ENCODE measurements at regions not wholly inside any gene's neighbourhood (a gene's known extent, or its start where the extent isn't known, plus 50 kb on each side); places are given as distances from the start of the nearest gene placed in this dataset.

GRCh38 chr4:123522646-123523045, 126.1 kb downstream of the SPRY1 start:
- no peak for TF ChIP-seq POLR2A (IDR thresholded peaks at IDR 0.05)
- TF ChIP-seq, protein P1, sequence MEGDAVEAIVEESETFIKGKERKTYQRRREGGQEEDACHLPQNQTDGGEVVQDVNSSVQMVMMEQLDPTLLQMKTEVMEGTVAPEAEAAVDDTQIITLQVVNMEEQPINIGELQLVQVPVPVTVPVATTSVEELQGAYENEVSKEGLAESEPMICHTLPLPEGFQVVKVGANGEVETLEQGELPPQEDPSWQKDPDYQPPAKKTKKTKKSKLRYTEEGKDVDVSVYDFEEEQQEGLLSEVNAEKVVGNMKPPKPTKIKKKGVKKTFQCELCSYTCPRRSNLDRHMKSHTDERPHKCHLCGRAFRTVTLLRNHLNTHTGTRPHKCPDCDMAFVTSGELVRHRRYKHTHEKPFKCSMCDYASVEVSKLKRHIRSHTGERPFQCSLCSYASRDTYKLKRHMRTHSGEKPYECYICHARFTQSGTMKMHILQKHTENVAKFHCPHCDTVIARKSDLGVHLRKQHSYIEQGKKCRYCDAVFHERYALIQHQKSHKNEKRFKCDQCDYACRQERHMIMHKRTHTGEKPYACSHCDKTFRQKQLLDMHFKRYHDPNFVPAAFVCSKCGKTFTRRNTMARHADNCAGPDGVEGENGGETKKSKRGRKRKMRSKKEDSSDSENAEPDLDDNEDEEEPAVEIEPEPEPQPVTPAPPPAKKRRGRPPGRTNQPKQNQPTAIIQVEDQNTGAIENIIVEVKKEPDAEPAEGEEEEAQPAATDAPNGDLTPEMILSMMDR (IDR thresholded peaks at IDR 0.05), result no peak

All from sigmoid colon (tissue), 3 donors.